Adrenal gland (tissue), 5 donors: ENCODE measurements at regions not wholly inside any gene's neighbourhood (a gene's known extent, or its start where the extent isn't known, plus 50 kb on each side); places are given as distances from the start of the nearest gene placed in this dataset.

Experiments used
- CTCF ChIP-seq, 6 experiments: fragments of 450-650 bp in 4 of 6; fragments of 200-600 bp in 2 of 6; sonication (generic) in 1 of 6; IDR thresholded peaks; 1 replicate in 5 of 6; 2 replicates in 1 of 6; pipeline versions ENCODE4 v1.5.1 to v1.8.0; 2016 to 2021; ENCODE audit warnings: antibody characterized with exemption in 6 of 6, mild to moderate bottlenecking in 2 of 6, moderate library complexity in 1 of 6
- POLR2A ChIP-seq, 2 donors: fragments of 450-650 bp; IDR thresholded peaks; one replicate each; pipeline ENCODE4 v1.6.1; 2017; ENCODE audit warnings: antibody characterized with exemption in 2 of 2, mild to moderate bottlenecking in 2 of 2, moderate library complexity in 1 of 2
- donor health status: DM: no; HTN: no; CAD: no.

- no peak for TF ChIP-seq CTCF (IDR thresholded peaks at IDR 0.05)
- no peak for TF ChIP-seq POLR2A (IDR thresholded peaks at IDR 0.05)
These were observed 528.7 kb downstream of the SOX2 start for GRCh38 chr3:182240474-182240873.
